Upper lobe of left lung (tissue), 6 donors: ENCODE measurements at regions not wholly inside any gene's neighbourhood (a gene's known extent, or its start where the extent isn't known, plus 50 kb on each side); places are given as distances from the start of the nearest gene placed in this dataset.

ENCODE experiments used
- ATAC-seq, 2 donors: fragments of 200-7000 bp; cut with Tn5 transposase; one replicate each; pipeline ENCODE4 v1.9.1; 2022; ENCODE audit warnings: mild to moderate bottlenecking in 2 of 2, moderate library complexity in 2 of 2; ENCODE audit not compliant: low FRiP score in 2 of 2
- DNase-seq, 2 donors: peaks; one replicate each; pipeline ENCODE4 v3.0.0-alpha.2; 2019 to 2020
- H3K27ac ChIP-seq, 4 donors: fragments of 200-600 bp; sonication (generic); one replicate each; pipeline ENCODE4 v1.5.1; 2016 to 2019
- H3K27me3 ChIP-seq, 4 donors: fragments of 200-600 bp; sonication (generic); one replicate each; pipeline ENCODE4 v1.5.1; 2017 to 2019
- H3K36me3 ChIP-seq, 4 donors: fragments of 200-600 bp; sonication (generic); one replicate each; pipeline ENCODE4 v1.5.1; 2016 to 2019
- H3K4me1 ChIP-seq, 4 donors: fragments of 200-600 bp; sonication (generic); one replicate each; pipeline ENCODE4 v1.5.1; 2018 to 2019
- H3K4me3 ChIP-seq, 4 donors: fragments of 200-600 bp; sonication (generic); one replicate each; pipeline ENCODE4 v1.5.1; 2017 to 2019; ENCODE audit warnings: mild to moderate bottlenecking in 2 of 4, moderate library complexity in 1 of 4
- H3K9me3 ChIP-seq, 4 donors: fragments of 200-600 bp; sonication (generic); one replicate each; pipeline ENCODE4 v1.5.1; 2018 to 2019
- EP300 ChIP-seq, 4 donors: sonication (generic); formaldehyde crosslinking; IDR thresholded peaks; one replicate each; pipeline ENCODE4 v1.5.1; 2017; ENCODE audit warnings: antibody characterized with exemption in 4 of 4, control low read depth in 2 of 4
- POLR2A ChIP-seq, 4 donors: fragments of 450-650 bp; IDR thresholded peaks; one replicate each; pipeline ENCODE4 v1.5.1; 2016 to 2017; ENCODE audit warnings: antibody characterized with exemption in 4 of 4, mild to moderate bottlenecking in 2 of 4
- POLR2AphosphoS5 ChIP-seq, 2 donors: sonication (generic); formaldehyde crosslinking; IDR thresholded peaks; one replicate each; pipeline ENCODE4 v1.5.1; 2017; ENCODE audit warnings: antibody characterized with exemption in 2 of 2
- WGBS, 2 donors: methylation state at CpG; one replicate each; pipeline ENCODE4 v1.1.5; 2017 to 2018; 5-methylcytosine and 5-hydroxymethylcytosine counted together
- TF ChIP-seq, protein P1 (sequence below), 6 experiments: fragments of 450-650 bp in 4 of 6; fragments of 200-600 bp in 2 of 6; sonication (generic) in 2 of 6; IDR thresholded peaks; one replicate each; pipeline ENCODE4 v1.5.1; 2016 to 2019; ENCODE audit warnings: antibody characterized with exemption in 6 of 6
- donor health status: DM: no; HTN: no; CAD: no; lungs with moderate emphysema.
- donor health status: DM: no; HTN: yes; CAD: no; lungs with severe emphysema.

GRCh38 chr3:713947-714620, 378.7 kb upstream of the CNTN6 start:
- ATAC-seq: no peak

DNA sequence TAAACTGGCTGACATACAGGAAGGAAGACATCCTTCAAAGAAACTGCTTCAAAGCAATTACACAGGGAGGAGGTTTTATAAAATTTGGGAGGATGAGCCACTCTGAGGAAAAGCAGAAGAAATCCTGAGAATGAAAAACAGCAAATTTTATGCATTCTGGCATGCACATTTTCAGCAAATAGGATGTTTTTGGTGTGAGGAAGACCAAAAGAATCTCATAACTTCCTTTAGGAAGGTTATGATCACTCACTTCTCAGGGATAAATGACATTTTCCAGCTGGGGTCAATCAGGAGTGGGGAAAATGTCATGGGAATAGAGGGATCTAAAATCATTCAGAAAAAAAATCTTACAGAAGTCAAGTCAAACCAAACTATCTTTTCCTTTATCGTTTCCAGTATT, 371.7 kb upstream of the CNTN6 start:
- Histone ChIP-seq H3K9me3 (peaks cover 0 to 6% (median 0%) of the 10 kb centered on the region in 4 donors), H3K27ac (no peak overlapping the region), H3K4me1 (no peaks in the 10 kb centered on the region), H3K36me3 (no peaks in the 10 kb centered on the region), H3K4me3 (no peak overlapping the region), H3K27me3 (no peaks in the 10 kb centered on the region)
- DNase-seq: no peak
- whole genome bisulfite sequencing, 2 donors: 79 to 88% methylated on average over 1 of the region's 1 CpG
- TF ChIP-seq POLR2A (IDR thresholded peaks at IDR 0.05) (no peak), EP300 (IDR thresholded peaks at IDR 0.05) (no peak), POLR2AphosphoS5 (IDR thresholded peaks at IDR 0.05) (no peak)
- TF ChIP-seq, protein P1, sequence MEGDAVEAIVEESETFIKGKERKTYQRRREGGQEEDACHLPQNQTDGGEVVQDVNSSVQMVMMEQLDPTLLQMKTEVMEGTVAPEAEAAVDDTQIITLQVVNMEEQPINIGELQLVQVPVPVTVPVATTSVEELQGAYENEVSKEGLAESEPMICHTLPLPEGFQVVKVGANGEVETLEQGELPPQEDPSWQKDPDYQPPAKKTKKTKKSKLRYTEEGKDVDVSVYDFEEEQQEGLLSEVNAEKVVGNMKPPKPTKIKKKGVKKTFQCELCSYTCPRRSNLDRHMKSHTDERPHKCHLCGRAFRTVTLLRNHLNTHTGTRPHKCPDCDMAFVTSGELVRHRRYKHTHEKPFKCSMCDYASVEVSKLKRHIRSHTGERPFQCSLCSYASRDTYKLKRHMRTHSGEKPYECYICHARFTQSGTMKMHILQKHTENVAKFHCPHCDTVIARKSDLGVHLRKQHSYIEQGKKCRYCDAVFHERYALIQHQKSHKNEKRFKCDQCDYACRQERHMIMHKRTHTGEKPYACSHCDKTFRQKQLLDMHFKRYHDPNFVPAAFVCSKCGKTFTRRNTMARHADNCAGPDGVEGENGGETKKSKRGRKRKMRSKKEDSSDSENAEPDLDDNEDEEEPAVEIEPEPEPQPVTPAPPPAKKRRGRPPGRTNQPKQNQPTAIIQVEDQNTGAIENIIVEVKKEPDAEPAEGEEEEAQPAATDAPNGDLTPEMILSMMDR (IDR thresholded peaks at IDR 0.05): no peak
- ATAC-seq: no peak

More at GRCh38 chr3:713947-714620, 378.7 kb upstream of the CNTN6 start:
- no peak for DNase-seq
- Histone ChIP-seq H3K4me1 (no peaks in the 10 kb centered on the region), H3K27ac (no peak overlapping the region), H3K36me3 (no peaks in the 10 kb centered on the region), H3K9me3 (peaks cover 0 to 6% (median 0%) of the 10 kb centered on the region in 4 donors), H3K27me3 (no peaks in the 10 kb centered on the region), H3K4me3 (no peak overlapping the region)
- WGBS, 2 donors: 87 to 89% methylated on average over 5 of the region's 5 CpGs
- TF ChIP-seq POLR2A (IDR thresholded peaks at IDR 0.05) (no peak), POLR2AphosphoS5 (IDR thresholded peaks at IDR 0.05) (no peak), EP300 (IDR thresholded peaks at IDR 0.05) (no peak)
- TF ChIP-seq, protein P1 (IDR thresholded peaks at IDR 0.05): no peak

- no peaks in the 10 kb centered on the region for H3K4me1 ChIP-seq
- 81 to 93% methylated on average over 3 of the region's 3 CpGs for WGBS, 2 donors
- DNase-seq (no peak), ATAC-seq (no peak)
- H3K9me3 ChIP-seq: no peaks in the 10 kb centered on the region
- no peak overlapping the region for H3K27ac ChIP-seq
- no peaks in the 10 kb centered on the region for H3K36me3 ChIP-seq
- no peaks in the 10 kb centered on the region for H3K27me3 ChIP-seq
- H3K4me3 ChIP-seq: no peak overlapping the region
- TF ChIP-seq EP300 (IDR thresholded peaks at IDR 0.05) (no peak), POLR2A (IDR thresholded peaks at IDR 0.05) (no peak), POLR2AphosphoS5 (IDR thresholded peaks at IDR 0.05) (no peak)
- TF ChIP-seq, protein P1 (IDR thresholded peaks at IDR 0.05): no peak
Measured at GRCh38 chr3:732326-732928, 360.4 kb upstream of the CNTN6 start.

DNA sequence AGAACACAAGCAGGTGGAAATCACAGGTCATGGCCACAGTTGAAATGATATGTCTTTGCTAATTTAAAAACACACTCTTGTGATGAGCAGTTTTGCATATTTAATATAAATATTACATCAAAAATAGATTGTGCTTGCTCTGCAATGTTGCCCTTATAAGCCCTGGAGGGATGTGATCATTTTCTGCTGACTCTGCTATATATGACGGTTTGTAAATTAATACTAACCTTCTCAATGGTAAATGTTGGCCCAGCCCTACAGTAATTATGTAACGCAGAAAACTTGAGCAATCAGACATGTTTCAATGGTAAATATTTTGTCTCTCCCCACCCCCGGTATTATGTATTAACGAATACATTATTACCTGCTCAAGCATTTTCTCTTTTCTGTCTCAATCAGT, 359.5 kb upstream of the CNTN6 start:
- WGBS, 2 donors: 79 to 88% methylated on average over 4 of the region's 4 CpGs
- ATAC-seq (no peak), DNase-seq (no peak)
- Histone ChIP-seq H3K27me3 (no peaks in the 10 kb centered on the region), H3K4me3 (no peak overlapping the region), H3K9me3 (no peaks in the 10 kb centered on the region), H3K27ac (no peak overlapping the region), H3K4me1 (no peaks in the 10 kb centered on the region), H3K36me3 (no peaks in the 10 kb centered on the region)
- TF ChIP-seq POLR2A (IDR thresholded peaks at IDR 0.05) (no peak), EP300 (IDR thresholded peaks at IDR 0.05) (no peak), POLR2AphosphoS5 (IDR thresholded peaks at IDR 0.05) (no peak)
- TF ChIP-seq, protein P1 (IDR thresholded peaks at IDR 0.05): no peak

DNA sequence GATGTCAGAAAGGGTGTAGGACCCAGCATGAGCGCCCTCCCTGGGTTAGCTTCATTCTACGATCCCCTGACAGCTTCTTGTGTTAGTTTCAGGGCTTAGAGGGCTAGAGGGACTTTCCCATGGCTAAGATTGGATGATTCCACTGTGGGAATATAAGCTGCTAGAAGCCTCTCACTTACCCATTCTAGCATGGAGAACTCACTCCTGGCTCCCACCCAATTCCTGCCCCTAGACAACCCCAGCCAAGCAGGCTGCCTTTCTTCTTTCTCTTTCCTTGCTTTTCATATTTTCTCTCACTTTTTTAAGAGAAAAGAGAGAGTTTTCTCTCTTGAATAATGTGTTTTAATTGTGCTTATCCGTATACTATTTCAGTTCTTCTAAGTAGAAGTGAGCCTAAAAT, 335.1 kb upstream of the CNTN6 start:
- no peak overlapping the region for H3K4me3 ChIP-seq
- H3K27ac ChIP-seq: no peak overlapping the region
- TF ChIP-seq, protein P1 (IDR thresholded peaks at IDR 0.05): no peak
- H3K4me1 ChIP-seq: no peaks in the 10 kb centered on the region
- H3K9me3 ChIP-seq: peaks cover 0 to 8% (median 0%) of the 10 kb centered on the region in 4 donors
- ATAC-seq (no peak), DNase-seq (no peak)
- H3K36me3 ChIP-seq: no peaks in the 10 kb centered on the region
- 65 to 81% methylated on average over 3 of the region's 3 CpGs for WGBS, 2 donors
- H3K27me3 ChIP-seq: no peaks in the 10 kb centered on the region
